Astrocyte (in vitro differentiated cells and primary cell): ENCODE measurements at regions not wholly inside any gene's neighbourhood (a gene's known extent, or its start where the extent isn't known, plus 50 kb on each side); places are given as distances from the start of the nearest gene placed in this dataset.

Experiments
- CTCF ChIP-seq: IDR thresholded peaks from 2 replicates; pipeline ENCODE4 v1.5.1; 2011; ENCODE audit warnings: low read depth, mild to moderate bottlenecking, inconsistent platforms, low read length, moderate library complexity; ENCODE audit not compliant: insufficient read depth
- EZH2 ChIP-seq: IDR thresholded peaks from 2 replicates; pipeline ENCODE4 v1.6.1; 2012; ENCODE audit warnings: mild to moderate bottlenecking, low read length, inconsistent platforms; ENCODE audit not compliant: insufficient read depth

GRCh38 chr7:90005836-90006235 lies 148.4 kb upstream of the STEAP1 start:
- TF ChIP-seq CTCF (no peak), EZH2 (no peak)
